A673 (cell line): ENCODE measurements at regions not wholly inside any gene's neighbourhood (a gene's known extent, or its start where the extent isn't known, plus 50 kb on each side); places are given as distances from the start of the nearest gene placed in this dataset.

Source experiments
- EZH2 ChIP-seq: fragments of 200-600 bp; sonication (generic); IDR thresholded peaks from 2 replicates; pipeline ENCODE4 v1.6.1; 2017; ENCODE audit warnings: borderline replicate concordance, low read depth, mild to moderate bottlenecking, mixed read lengths, antibody characterized with exemption, low read length; ENCODE audit not compliant: poor library complexity, severe bottlenecking
- TF ChIP-seq, protein P1 (sequence below): fragments of 300-800, 200-600 bp; sonication (generic); conservative IDR thresholded peaks from 2 replicates; pipeline ENCODE4 v1.5.1; 2017; ENCODE audit warnings: low read depth, mild to moderate bottlenecking, antibody characterized with exemption, low read length, moderate library complexity, mixed read lengths

GRCh38 chr2:215638687-215639086 lies 202.8 kb upstream of the FN1 start:
- TF ChIP-seq EZH2 = no peak
- TF ChIP-seq, protein P1, sequence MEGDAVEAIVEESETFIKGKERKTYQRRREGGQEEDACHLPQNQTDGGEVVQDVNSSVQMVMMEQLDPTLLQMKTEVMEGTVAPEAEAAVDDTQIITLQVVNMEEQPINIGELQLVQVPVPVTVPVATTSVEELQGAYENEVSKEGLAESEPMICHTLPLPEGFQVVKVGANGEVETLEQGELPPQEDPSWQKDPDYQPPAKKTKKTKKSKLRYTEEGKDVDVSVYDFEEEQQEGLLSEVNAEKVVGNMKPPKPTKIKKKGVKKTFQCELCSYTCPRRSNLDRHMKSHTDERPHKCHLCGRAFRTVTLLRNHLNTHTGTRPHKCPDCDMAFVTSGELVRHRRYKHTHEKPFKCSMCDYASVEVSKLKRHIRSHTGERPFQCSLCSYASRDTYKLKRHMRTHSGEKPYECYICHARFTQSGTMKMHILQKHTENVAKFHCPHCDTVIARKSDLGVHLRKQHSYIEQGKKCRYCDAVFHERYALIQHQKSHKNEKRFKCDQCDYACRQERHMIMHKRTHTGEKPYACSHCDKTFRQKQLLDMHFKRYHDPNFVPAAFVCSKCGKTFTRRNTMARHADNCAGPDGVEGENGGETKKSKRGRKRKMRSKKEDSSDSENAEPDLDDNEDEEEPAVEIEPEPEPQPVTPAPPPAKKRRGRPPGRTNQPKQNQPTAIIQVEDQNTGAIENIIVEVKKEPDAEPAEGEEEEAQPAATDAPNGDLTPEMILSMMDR = no peak
